Adrenal gland (tissue), 9 donors: ENCODE measurements at regions not wholly inside any gene's neighbourhood (a gene's known extent, or its start where the extent isn't known, plus 50 kb on each side); places are given as distances from the start of the nearest gene placed in this dataset.

Experiments used
- DNase-seq, 7 donors: peaks; one replicate each; pipeline ENCODE4 v3.0.0-alpha.2; 2019 to 2020
- H3K27ac ChIP-seq, 5 donors: fragments of 200-600 bp; sonication (generic) in 4 of 5; 1 replicate in 3 of 5; 2 replicates in 2 of 5; pipeline versions ENCODE4 v1.5.1 to v1.8.0; 2016 to 2020; ENCODE audit warnings: mild to moderate bottlenecking in 1 of 5
- H3K27me3 ChIP-seq: fragments of 200-600 bp; 2 replicates; pipeline ENCODE4 v1.8.0; 2021
- H3K36me3 ChIP-seq, 2 donors: fragments of 200-600 bp; replicated peaks in 1 of 2; 1 replicate in 1 of 2; 2 replicates in 1 of 2; pipeline versions ENCODE4 v1.5.1 to v1.8.0; 2018 to 2022
- H3K4me1 ChIP-seq, 2 donors: fragments of 200-600 bp; replicated peaks in 1 of 2; 1 replicate in 1 of 2; 2 replicates in 1 of 2; pipeline versions ENCODE4 v1.5.1 to v1.8.0; 2018 to 2021
- H3K4me3 ChIP-seq, 4 donors: fragments of 200-600 bp; sonication (generic) in 3 of 4; one replicate each; pipeline ENCODE4 v1.5.1; 2016 to 2018
- H3K9me3 ChIP-seq, 3 donors: fragments of 200-600 bp; sonication (generic) in 1 of 3; replicated peaks in 1 of 3; 1 replicate in 2 of 3; 2 replicates in 1 of 3; pipeline versions ENCODE4 v1.5.1 to v1.8.0; 2016 to 2021
- POLR2A ChIP-seq, 2 donors: fragments of 450-650 bp; IDR thresholded peaks; one replicate each; pipeline ENCODE4 v1.6.1; 2017; ENCODE audit warnings: antibody characterized with exemption in 2 of 2, mild to moderate bottlenecking in 2 of 2, moderate library complexity in 1 of 2
- WGBS, 4 donors: extraction: QIAGEN DNeasy Blood & Tissue Kit in 2 of 4; methylation state at CpG; one replicate each; pipeline versions ENCODE4 v1.1.5 to v1.1.7; 2013 to 2017; 5-methylcytosine and 5-hydroxymethylcytosine counted together
- intact Hi-C, 2 donors: fragments of 100-400 bp; cut with DNase I; formaldehyde crosslinking; loops; one replicate each; pipeline versions ENCODE4 v1.14.1 to v1.15.0; 2022 to 2023
- TF ChIP-seq, protein P1 (sequence below), 6 experiments: fragments of 450-650 bp in 4 of 6; fragments of 200-600 bp in 2 of 6; sonication (generic) in 1 of 6; IDR thresholded peaks; 1 replicate in 5 of 6; 2 replicates in 1 of 6; pipeline versions ENCODE4 v1.5.1 to v1.8.0; 2016 to 2021; ENCODE audit warnings: antibody characterized with exemption in 6 of 6, mild to moderate bottlenecking in 2 of 6, moderate library complexity in 1 of 6
- donor health status: healthy with polysubstance abuse.
- donor health status: Bipolar disorder and iron deficiency.
- donor health status: DM: yes; HTN: yes; CAD: no.
- donor health status: DM: no; HTN: no; CAD: no.
- donor health status: DM: no; HTN: no; CAD: no.

DNA sequence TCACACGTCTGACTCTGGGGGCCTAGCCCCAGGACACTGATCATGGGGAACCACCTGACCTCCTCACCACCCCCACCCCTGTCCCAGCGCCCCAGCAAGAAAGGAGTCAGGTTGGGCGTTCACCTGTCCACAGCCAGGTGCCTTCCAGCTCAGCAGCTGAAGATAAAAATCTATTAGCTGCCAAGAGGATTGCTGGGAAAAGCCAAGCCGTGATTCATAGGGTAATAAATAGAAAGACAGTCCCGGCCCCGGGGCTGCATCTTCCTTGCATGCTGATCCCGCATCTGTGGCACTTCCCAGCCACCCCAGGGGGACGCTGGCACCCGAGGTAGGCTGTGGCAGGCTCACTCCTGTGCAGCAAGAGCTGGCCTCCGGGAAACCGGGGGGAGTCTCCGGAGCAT lies 70.2 kb upstream of the NCOR2 start:
- intact Hi-C loops = no loop called here
- H3K4me1 ChIP-seq = peaks cover 0 to 5% of the 10 kb centered on the region in 2 donors
- no peaks in the 10 kb centered on the region for H3K36me3 ChIP-seq
- H3K27me3 ChIP-seq = no peaks in the 10 kb centered on the region
- H3K4me3 ChIP-seq = no peak overlapping the region
- peak in 6 of 7 donors; percentile 45 to 62 (median 51) for DNase-seq
- H3K9me3 ChIP-seq = no peaks in the 10 kb centered on the region
- H3K27ac ChIP-seq = no peak overlapping the region
- no peak for TF ChIP-seq POLR2A (IDR thresholded peaks at IDR 0.05)
- TF ChIP-seq, protein P1, sequence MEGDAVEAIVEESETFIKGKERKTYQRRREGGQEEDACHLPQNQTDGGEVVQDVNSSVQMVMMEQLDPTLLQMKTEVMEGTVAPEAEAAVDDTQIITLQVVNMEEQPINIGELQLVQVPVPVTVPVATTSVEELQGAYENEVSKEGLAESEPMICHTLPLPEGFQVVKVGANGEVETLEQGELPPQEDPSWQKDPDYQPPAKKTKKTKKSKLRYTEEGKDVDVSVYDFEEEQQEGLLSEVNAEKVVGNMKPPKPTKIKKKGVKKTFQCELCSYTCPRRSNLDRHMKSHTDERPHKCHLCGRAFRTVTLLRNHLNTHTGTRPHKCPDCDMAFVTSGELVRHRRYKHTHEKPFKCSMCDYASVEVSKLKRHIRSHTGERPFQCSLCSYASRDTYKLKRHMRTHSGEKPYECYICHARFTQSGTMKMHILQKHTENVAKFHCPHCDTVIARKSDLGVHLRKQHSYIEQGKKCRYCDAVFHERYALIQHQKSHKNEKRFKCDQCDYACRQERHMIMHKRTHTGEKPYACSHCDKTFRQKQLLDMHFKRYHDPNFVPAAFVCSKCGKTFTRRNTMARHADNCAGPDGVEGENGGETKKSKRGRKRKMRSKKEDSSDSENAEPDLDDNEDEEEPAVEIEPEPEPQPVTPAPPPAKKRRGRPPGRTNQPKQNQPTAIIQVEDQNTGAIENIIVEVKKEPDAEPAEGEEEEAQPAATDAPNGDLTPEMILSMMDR (IDR thresholded peaks at IDR 0.05) = no peak
- 42 to 58% (median 46%) methylated on average over 3 to 12 of the region's 12 CpGs for WGBS, 4 donors

DNA sequence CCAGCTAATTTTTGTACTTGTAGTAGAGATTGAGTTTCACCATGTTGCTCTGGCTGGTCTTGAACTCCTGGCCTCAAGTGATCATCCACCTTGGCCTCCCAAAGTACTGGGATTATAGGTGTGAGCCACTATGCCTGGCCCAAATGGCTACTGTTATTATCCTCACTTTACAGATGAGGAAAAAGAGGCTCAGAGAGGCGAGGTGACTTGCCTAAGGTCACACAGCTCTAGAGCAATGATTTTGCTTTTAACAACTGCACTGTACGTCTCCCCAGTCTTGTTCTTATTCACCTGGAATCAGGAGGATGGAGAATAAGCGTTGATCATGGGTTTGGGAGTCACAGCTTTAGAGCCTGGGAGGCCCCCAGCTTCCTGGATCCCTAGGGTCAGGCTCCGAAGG lies 69.8 kb upstream of the NCOR2 start:
- no peak for TF ChIP-seq POLR2A (IDR thresholded peaks at IDR 0.05)
- TF ChIP-seq, protein P1 (IDR thresholded peaks at IDR 0.05) = no peak
- no peak overlapping the region for H3K27ac ChIP-seq
- no peaks in the 10 kb centered on the region for H3K9me3 ChIP-seq
- H3K27me3 ChIP-seq = no peaks in the 10 kb centered on the region
- peaks cover 0 to 5% of the 10 kb centered on the region in 2 donors for H3K4me1 ChIP-seq
- WGBS, 4 donors = 67 to 79% (median 74%) methylated on average over 3 to 4 of the region's 4 CpGs
- intact Hi-C loops = no loop called here
- no peaks in the 10 kb centered on the region for H3K36me3 ChIP-seq
- no peak overlapping the region for H3K4me3 ChIP-seq
- DNase-seq = no peak

DNA sequence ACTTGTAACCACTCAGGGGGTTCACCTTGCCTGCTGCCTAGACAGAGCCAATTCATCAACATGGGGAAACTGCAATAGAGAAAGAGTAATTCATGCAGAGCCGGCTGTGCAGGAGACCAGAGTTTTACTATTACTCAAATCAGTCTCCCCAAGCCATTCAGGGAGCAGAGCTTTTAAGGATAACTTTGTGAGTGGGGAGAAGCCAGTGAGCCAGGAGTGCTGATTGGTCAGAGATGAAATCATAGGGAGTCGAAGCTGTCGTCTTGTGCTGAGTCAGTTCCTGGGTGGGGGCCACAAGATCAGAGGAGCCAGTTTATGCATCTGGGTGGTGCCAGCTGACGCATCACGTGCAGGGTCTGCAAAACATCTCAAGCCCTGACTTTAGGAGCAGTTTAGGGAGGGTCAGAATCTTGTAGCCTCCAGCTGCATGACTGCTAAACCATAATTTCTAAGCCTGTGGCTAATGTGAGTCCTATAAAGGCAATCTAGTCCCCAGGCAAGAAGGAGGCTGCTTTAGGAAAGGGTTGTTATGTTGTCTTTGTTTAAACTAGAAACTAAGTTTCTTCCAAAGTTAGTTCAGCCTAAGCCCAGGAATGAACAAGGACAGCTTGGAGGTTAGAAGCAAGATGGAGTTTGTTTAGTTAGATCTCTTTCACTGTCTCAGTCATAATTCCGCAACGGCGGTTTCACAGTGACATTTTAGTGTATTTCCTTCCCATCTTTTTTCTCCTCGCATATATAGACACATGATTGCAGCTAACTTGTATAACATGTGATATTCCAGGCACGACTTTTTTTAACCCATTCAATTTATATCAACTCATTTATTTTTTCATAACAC lies 68.9 kb upstream of the NCOR2 start:
- WGBS, 4 donors = 41 to 52% (median 43%) methylated on average over 10 of the region's 10 CpGs
- no peaks in the 10 kb centered on the region for H3K9me3 ChIP-seq
- H3K4me1 ChIP-seq = peaks cover 0 to 5% of the 10 kb centered on the region in 2 donors
- TF ChIP-seq, protein P1 (IDR thresholded peaks at IDR 0.05) = no peak
- no peak for TF ChIP-seq POLR2A (IDR thresholded peaks at IDR 0.05)
- H3K36me3 ChIP-seq = no peaks in the 10 kb centered on the region
- H3K27ac ChIP-seq = no peak overlapping the region
- intact Hi-C loops = no loop called here
- peak in 6 of 7 donors; percentile 49 to 82 (median 70) for DNase-seq
- no peak overlapping the region for H3K4me3 ChIP-seq
- no peaks in the 10 kb centered on the region for H3K27me3 ChIP-seq

DNA sequence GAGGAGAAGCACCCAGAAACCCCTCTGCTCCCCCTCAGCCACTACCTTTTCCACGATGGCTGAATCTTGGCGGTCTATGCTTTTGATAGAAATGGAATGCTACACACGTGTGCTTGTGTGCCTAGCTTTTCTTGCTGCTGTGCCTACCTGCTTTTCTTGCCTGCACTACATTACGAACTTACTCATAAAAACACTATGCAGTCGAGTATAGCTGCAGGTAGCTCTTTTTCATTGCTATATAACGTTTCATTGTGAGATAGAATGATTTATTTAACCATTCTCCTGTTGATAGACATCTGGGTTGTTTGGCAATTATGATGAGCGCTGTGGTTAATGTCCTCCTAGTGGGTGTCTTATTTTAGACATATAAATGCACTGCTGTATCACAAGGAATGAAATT lies 67.9 kb upstream of the NCOR2 start:
- Histone ChIP-seq H3K27me3 (no peaks in the 10 kb centered on the region), H3K36me3 (no peaks in the 10 kb centered on the region), H3K27ac (no peak overlapping the region), H3K4me3 (no peak overlapping the region), H3K9me3 (no peaks in the 10 kb centered on the region), H3K4me1 (peaks cover 0 to 5% of the 10 kb centered on the region in 2 donors)
- DNase-seq = no peak
- TF ChIP-seq POLR2A (IDR thresholded peaks at IDR 0.05) = no peak
- TF ChIP-seq, protein P1 (IDR thresholded peaks at IDR 0.05) = no peak
- 88 to 94% (median 92%) methylated on average over 7 of the region's 7 CpGs for WGBS, 4 donors
- intact Hi-C loops = no loop called here
